HG03469 (cell line): ENCODE measurements at regions not wholly inside any gene's neighbourhood (a gene's known extent, or its start where the extent isn't known, plus 50 kb on each side); places are given as distances from the start of the nearest gene placed in this dataset.
"Not testable (repeated sequence)": the region's sequence is repeated elsewhere in the genome, so short reads cannot be mapped to it uniquely, and the experiment has no call there.

Experiments used
- ATAC-seq: cut with Tn5 transposase; IDR thresholded peaks from one replicate; pipeline ENCODE4 v1.9.1; 2021; ENCODE audit warnings: mild to moderate bottlenecking, moderate library complexity, moderate number of reproducible peaks; ENCODE audit not compliant: unreplicated experiment

DNA sequence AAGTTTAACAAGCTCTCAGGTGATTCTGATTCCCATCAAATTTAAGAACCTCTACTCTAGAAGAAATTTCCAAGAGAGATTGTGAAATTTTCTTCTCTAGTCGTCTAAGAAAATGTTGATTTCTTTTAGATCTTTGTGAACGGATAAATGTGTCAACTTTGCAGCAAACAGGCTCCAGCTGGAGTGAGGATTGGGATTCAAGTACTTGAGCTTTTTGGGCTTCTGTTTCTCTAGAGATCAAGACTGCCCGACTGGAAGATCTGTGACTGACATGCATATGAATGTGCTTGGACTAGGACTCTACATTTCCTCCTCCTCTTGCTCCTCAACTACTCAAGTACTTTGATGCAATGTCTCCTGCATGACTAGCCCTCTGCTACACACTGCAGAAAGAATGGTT lies 388.3 kb downstream of the TMEM38B start:
- no peak for ATAC-seq

DNA sequence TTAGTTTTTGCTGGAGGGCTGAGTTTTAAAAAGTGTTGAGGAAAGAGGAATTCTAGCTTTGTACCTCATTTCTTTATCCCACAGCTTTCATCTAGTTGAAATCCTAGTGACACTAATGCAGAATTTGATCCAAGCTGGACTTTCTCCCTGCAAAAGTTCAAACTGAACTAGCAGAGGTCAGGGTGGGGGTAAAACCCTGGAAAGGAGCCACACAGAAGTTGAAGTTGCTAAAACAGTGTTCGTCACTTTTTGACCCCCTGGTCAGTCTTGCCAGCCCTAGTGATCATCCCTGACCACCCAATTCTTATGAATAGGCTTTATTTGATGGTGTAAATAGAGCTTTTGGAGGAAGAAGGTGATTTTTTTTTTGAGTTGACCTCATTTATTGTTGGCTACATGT lies 390.4 kb downstream of the TMEM38B start:
- ATAC-seq, result no peak

DNA sequence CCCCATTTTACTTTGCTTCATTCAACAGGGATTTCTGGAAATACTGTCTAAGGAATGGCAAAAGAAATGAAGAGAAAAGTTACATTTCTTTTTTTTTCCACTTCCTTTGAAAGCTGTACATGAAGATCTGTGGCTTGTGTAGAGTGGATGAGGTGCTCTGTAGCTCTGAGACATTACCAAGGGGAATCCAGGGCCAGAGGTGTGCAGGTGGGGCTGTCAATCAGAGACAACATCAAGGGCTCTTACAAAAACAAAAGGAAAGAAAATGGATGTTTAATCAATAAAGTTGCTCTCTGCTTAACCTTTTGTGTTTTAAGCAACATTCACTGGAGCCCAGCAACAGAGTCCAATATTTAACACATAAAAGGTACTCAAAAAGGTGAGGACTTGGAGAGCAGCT lies 391.1 kb downstream of the TMEM38B start:
- no peak for ATAC-seq

DNA sequence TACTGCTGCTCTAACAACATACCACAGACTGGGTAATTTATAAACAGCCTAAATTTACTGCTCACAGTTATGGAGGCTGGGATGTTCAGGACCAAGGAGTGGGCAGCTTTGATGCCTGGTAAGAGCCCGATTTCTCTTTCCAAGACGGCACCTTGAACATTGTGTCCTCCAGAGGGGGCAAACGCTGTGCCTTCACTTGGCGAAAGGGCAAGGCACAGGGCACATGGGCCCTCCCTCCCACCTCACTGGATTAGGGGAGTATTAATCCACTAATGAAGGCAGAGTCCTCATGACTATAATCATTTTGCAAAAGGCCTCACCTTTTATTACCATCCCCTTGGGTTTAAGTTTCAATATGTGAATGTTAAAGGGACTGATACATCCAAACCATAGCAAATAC lies 397.7 kb downstream of the TMEM38B start:
- no peak for ATAC-seq

DNA sequence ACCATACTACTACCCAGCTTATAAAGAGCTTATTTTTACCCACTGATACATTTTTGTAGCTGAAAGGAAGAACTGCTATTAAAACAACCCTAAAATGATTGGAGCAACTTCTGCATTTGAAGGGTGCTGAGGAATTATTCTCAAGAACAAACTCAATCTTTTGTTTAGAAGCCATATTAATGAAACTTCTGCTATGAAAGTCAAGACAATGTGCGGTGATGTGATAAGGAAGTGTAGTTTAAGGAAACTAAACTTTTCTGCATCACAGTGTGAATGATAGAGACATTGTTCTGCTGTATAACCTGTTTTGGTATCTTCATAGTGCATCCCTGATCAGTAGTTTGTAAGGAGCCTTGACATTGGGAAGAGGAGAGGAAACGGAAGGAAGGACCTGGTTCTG lies 408.5 kb downstream of the TMEM38B start:
- no peak for ATAC-seq

DNA sequence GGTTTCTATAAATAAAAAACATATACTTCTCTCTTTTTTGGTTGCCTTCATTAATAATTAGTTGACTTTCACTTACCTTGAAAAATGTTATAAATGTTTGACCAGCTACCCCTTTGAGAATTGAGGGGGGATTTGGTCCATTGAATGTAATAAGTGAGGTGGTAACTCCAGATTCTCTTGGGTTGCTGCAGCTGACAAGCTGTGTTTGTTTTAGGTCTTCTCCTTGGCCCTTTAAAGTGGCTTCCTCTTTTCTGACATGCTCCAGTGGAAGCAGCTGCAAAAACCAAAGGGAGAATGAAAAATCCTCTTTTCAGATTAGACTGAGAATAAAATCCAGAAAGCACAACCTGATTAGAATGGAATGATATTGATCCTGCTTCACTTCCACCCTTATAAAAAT lies 410.5 kb downstream of the TMEM38B start:
- no peak for ATAC-seq

DNA sequence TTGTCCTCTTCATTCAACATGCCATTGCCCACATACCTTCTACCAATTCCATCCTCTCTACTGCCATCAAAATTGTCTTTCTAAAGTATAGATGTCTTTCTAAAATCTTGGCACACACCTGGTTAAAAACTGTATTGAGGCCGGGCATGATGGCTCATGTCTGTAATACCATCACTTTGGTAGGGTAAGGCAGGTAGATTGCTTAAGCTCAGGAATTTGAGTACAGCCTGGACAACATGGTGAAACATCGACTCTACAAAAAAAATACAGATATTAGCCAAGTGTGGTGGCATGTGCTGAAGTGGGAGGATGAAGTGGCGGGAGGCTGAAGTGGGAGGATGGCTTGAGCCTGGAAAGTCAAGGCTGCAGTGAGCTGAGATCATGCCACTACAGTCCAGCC lies 412.1 kb downstream of the TMEM38B start:
- no peak for ATAC-seq

DNA sequence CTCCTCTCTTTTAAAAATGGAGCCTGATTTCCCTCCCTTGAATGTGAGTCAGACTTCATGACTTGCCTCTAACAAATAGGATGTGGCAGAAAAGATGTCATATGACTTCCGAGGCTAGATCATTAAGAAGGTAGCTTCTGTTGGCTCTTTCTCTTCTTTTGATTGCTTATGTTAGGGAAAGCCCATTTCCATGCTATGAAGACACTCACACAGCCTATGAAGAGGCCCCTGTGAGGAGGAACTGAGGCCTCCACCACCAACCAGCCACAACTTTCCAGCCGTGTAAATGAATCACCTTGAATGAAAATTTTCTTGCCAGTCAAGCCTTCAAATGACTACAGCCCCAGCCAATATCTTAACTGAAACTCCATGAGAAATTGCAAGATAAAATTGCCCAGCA lies 413.4 kb downstream of the TMEM38B start:
- ATAC-seq, result no peak

DNA sequence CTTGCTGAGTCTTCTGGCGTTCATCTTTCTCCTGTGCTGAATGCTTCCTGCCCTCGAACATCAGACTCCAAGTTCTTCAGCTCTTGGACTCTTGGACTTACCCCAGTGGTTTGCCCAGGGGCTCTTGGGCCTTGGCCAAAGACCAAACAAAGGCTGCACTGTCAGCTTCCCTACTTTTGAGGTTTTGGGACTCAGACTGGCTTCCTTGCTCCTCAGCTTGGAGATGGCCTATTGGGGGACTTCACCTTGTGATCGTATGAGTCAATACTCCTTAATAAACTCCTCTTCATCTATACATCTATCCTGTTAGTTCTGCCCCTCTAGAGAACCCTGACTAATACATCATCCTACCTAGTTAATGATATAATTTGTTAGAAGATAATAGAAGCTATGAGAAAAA lies 415.4 kb downstream of the TMEM38B start:
- not testable (repeated sequence) for ATAC-seq

DNA sequence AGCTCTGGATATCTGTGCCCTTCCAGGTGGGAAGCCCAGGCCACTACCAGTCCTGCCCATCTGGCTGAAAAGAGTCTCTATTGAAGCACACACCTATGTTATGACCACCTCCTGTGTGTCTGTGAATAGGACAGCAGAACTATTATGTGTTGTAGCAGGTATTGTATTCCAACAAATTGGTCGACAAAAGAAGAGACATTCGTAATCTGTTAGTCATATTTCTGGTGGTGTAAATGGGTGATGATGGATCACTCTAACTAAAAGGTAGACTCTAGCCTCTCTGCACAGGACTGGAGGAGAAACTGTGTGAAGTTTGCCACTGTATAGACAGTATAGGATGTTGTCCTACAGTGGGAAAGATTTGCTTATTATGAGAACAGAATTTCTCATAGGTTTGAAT lies 416.1 kb downstream of the TMEM38B start:
- no peak for ATAC-seq

DNA sequence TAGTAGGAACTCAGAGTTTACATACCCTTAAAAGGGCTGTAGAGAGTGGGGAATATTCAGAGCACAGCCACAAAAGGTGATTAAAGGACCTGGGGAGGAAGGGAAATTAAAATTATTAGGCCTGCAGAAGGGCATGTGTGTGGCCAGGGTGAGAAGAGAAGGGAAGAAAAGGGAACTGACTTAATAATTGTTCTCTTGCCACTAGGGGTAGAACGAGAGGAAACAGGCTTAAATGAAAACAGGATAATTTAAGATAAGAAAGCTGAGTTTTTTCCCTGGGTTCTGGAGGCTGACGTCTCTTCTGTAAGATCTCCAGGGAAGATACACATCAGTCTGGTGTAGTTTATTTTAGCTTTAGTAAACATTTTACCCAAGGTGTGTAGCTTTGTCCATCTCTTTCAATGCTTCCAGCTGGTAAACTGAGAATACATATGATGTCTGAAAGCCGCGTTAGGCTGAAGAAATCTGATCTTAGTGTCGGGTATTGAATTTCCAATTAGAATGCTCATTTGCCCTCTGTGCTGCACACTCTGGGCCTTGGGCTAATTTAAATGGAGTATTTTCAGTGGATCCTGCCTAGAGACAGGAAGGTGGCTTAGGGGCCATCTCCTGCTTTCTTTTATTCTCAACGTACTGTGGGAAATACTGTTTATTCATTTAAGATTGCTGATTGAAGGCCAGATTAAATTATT lies 416.8 kb downstream of the TMEM38B start:
- ATAC-seq, result no peak

DNA sequence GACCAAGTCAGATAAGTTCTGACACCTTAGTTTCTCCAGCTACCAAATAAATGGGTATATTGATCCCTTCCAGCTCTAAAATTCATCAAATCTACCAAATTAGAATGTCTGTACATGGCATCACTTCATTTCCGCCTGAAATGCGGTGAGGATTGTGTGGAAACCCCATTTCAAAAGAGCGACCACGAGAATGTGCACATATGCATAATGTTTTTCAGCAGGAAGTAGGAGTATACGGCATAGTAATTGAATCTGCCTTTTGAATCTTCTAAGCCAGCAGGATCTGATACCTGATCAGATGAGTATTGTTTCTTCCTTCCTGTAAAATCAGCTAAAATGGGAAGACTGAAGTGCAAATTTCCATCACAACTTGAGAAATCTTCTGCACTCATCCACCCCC lies 418.6 kb downstream of the TMEM38B start:
- no peak for ATAC-seq

DNA sequence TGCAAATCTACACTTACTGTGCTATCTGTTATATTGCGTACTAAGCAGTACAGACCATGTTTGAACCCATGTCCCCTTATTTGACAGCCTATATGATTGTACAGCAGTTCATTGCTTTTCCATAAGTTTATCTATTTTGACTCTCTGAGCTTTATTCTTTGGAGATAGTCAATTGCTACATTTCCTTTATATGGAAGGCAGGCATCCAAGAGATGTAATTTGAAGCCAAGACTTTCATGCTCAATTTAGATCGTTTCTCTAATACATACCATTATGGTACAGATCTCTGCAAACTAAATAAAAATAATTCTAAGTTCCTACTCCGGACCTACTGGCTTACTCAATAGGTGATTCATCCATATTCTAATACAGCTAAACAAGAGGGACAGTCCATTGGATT lies 424.8 kb downstream of the TMEM38B start:
- ATAC-seq, result no peak

DNA sequence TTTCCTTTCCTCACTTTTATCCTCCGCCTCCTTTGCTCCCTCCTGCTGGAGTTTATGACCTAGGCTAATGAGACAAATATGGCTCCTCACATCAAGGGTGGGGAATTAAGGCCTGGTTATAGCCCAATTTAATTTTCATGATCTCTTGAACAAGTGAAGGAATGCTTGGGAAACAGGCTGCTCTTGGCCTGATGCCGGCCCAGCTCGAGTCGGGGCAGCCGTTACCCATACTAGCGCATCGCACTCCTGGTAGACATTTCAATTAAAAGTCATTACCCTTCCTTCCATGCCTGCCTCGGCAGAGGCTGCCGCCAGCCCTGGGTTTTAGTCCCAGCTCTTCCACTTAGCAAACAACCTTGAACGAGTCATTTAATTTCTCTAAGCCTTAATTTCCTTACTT lies 425.7 kb downstream of the TMEM38B start:
- ATAC-seq, result no peak

DNA sequence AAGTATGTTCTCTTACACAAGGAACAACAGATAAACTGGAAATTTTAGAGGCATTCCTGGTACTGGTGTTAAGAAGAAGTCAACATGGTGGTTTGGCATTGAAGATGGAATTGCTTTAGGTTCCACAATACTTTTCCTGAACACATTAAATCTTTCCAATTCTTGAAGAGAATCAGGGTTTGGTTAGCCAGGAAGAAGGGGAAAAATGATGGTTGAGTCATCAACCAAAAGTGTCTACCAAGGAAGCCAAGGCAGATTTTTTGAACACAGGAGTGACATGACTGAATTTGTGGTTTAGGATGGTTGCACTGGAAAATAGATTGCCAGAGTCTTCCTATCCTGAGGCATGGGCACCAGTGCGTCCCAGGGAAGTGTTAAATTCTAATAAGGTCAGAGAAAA lies 433.4 kb downstream of the TMEM38B start:
- ATAC-seq, result no peak

DNA sequence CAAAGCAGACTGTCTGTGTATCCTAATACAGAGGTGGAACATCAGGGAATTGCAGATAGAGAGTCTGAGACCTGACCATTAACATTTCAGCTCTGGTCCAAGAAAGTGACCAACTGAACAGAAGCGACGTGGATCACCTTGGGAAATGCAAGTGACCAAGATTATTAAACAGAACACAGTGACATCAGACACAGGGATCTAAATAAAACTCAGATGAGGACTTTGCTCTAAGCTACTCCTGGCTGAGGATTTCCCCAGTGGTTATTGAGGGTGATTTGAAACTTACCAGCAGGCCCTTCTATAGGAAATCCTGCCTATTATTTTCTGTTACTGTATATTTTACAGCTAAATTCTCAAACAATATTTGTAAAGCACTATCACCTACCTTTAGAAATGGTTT lies 436.0 kb downstream of the TMEM38B start:
- no peak for ATAC-seq

DNA sequence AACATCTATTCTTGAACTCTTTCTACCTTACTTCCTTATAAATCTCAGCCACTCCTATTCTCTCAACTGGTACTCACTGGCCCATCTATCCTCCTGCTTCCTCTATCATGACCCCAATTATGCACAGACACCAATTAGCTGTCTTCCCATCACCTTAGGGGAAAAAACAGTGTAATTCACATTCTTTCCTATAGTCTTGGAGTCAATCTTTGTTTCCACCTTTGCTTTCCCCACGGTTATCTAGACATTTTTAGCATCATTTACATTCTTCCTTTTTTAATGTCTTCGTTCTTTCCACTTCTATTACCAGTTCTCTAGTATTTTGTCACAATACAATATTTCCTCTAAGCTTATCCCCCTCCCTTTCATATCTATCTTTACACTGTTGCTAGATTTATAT lies 449.4 kb downstream of the TMEM38B start:
- no peak for ATAC-seq

DNA sequence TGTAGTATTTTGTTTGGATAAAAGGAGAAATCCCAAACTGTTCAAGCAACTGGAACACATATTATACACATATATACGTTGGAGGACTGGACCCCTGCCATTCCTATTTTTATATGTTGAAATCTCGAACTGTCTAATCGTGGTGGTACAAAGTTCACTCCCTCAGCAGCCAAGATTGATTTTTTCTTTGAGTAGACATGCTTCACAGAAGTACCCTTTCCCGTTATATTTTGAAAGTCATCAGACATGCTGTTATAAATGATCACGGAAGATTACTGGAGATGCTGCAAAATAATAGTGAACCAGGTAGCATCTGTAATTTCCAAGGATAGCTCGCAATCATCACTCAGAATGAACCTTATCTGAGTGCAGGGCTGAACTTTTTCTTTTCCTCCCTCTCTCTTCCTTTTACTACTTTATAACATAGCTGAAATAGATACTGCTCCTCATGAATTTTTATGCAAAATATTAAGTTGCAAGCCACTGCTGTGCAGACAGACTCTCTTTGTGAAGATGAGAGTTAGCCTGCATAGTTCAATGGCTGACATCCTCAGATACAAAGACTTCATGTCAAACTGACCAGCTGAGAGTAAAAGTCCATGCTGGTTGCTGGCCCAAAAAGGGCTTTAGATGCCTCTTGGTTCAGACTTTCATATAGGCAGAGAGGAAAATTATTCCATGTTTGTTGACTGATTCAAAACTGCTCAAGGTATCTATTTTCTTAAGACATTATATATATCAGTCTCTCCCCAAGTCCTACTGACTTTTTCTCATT lies 451.9 kb downstream of the TMEM38B start:
- no peak for ATAC-seq

DNA sequence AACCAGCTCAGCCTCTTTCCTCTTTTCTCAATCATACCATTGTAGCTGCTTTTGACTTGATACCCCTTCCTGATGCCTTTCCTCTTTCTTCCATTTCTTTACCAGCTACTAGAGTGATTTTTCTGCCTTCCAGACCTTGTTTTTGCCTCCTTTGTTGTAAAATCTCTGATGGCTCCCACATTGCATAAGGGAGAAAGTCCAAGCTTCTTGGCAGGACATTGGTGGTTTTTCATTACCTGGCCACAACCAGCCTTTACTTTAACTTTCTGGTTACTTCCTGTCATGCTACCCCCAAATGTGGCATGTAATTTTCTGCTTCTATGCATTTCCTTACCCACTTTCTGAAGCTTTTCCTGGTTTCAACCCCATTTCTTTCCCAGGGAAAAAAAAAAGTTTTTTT lies 452.5 kb downstream of the TMEM38B start:
- no peak for ATAC-seq

DNA sequence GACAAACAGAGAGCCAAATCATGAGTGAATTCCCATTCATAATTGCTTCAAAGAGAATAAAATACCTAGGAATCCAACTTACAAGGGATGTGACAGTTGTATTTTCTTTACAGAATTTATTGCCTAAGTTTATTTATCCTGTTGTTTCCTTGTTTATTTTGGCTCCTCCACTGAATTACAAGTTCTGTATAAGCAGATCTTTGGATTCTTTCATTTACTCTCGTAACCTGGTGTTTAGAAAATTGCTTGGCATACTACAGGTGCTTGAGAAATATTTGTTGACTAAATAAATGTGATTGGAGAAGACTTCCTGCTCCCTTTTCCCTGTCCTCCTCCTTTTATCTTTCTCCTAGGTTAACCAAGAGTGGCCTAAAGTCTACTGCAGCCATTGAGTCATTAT lies 455.6 kb downstream of the TMEM38B start:
- no peak for ATAC-seq

DNA sequence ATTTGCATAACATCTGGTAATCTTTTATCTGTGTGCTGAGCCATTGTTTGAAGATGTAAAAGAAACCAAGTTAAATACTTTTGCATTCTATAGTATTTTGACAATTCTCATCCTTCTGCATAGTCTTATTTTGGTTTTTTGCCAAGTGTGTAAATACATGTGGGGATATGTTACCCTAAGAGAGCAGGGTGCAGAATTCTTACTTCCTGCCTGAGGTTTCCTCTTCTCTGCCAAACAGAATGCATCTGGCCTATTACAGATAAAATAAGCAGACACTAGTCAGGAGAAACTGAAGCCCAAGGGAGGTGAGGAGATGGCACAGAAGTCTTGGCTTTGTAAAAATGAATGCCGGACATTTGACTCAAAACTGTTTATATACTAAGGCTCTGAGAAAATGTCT lies 462.1 kb downstream of the TMEM38B start:
- no peak for ATAC-seq

DNA sequence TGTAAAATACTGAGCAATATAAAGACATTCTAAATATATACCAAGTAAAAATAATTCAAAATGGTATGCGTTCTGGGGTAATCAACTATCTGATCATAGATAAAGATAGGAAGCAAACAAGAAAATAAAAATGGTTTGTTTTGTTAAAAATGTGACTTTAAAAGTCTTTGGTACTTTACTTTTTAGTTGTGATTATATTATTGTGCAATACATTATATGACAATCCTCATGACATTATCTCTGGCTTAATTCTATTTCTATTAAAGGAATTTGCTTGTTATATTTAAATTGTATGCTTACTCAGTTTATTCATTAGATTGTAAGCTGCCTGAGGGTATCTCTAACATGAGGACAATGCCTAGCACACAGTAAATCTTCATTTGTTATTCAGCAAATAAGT lies 477.9 kb downstream of the TMEM38B start:
- no peak for ATAC-seq

DNA sequence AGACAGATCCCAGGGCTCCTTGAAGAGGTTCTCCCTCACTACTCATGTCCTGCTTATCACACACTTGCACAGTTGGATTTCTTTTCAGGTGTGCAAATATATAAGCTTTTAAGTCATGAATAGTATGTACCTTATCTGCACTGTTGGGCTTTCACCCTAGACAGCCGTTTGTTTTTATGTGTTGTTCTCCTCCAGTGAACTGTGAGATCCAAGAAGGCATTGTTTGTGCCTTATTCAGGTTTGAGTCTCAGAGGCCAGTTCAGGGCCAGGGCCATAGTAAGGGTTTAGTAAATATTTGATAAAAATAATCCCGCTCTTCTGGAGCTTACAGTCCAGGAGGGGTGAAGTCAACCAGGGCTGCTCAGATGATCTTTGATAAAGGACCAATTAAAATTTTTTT lies 480.0 kb downstream of the TMEM38B start:
- ATAC-seq, result no peak
